Activated T-helper 1 cell treated with anti-CD3 and anti-CD28 coated beads, Interleukin-12 subunit alpha, Interleukin-12 subunit beta, Interleukin-2, Interleukin-4 antibody, amounts not matched to agents 30 ng/mL and 10 ng/mL and 1 ng/mL, durations not matched to agents 14 hours and 24 hours and 36 hours (primary cell): ENCODE measurements at regions not wholly inside any gene's neighbourhood (a gene's known extent, or its start where the extent isn't known, plus 50 kb on each side); places are given as distances from the start of the nearest gene placed in this dataset.

ENCODE experiments used
- DNase-seq: peaks from one replicate; pipeline ENCODE4 v3.0.0; 2021; ENCODE audit warnings: low spot score
- H3K27ac Mint-ChIP-seq: one replicate; pipeline ENCODE4 v1.8.0; 2021; ENCODE audit warnings: mild to moderate bottlenecking, mixed read lengths
- H3K27me3 Mint-ChIP-seq: one replicate; pipeline ENCODE4 v1.8.0; 2022; ENCODE audit warnings: mild to moderate bottlenecking, moderate library complexity, mixed read lengths; ENCODE audit not compliant: insufficient read depth
- H3K36me3 Mint-ChIP-seq: one replicate; pipeline ENCODE4 v1.8.0; 2021; ENCODE audit warnings: low read depth, mixed read lengths
- H3K4me1 Mint-ChIP-seq: one replicate; pipeline ENCODE4 v1.8.0; 2021; ENCODE audit warnings: low read depth, mixed read lengths
- H3K4me3 Mint-ChIP-seq: one replicate; pipeline ENCODE4 v1.8.0; 2021; ENCODE audit warnings: mild to moderate bottlenecking, moderate library complexity, mixed read lengths
- H3K9me3 Mint-ChIP-seq: one replicate; pipeline ENCODE4 v1.8.0; 2021; ENCODE audit warnings: mixed read lengths
- intact Hi-C: fragments of 100-400 bp; cut with micrococcal nuclease; formaldehyde crosslinking; loops from one replicate; pipeline ENCODE4 v1.15.1; 2024

- Mint-ChIP-seq H3K27ac (no peak overlapping the region), H3K36me3 (no peaks in the 10 kb centered on the region), H3K27me3 (peaks cover 2% of the 10 kb centered on the region), H3K4me3 (no peak overlapping the region), H3K4me1 (no peaks in the 10 kb centered on the region), H3K9me3 (no peaks in the 10 kb centered on the region)
- intact Hi-C loops, result no loop called here
- no peak for DNase-seq
Observed at GRCh38 chr18:75529394-75529793, 101.9 kb upstream of the SMIM21 start.

GRCh38 chr18:75527848-75528685 is 100.6 kb upstream of the SMIM21 start:
- no peak overlapping the region for H3K4me3 Mint-ChIP-seq
- no peaks in the 10 kb centered on the region for H3K36me3 Mint-ChIP-seq
- H3K27ac Mint-ChIP-seq, result no peak overlapping the region
- no peaks in the 10 kb centered on the region for H3K9me3 Mint-ChIP-seq
- no peaks in the 10 kb centered on the region for H3K4me1 Mint-ChIP-seq
- no peak for DNase-seq
- intact Hi-C loops, result no loop called here
- peaks cover 2% of the 10 kb centered on the region for H3K27me3 Mint-ChIP-seq

GRCh38 chr18:75526038-75526437 is 98.5 kb upstream of the SMIM21 start:
- Mint-ChIP-seq H3K27me3 (peaks cover 2% of the 10 kb centered on the region), H3K4me1 (no peaks in the 10 kb centered on the region), H3K9me3 (no peaks in the 10 kb centered on the region), H3K27ac (no peak overlapping the region), H3K36me3 (no peaks in the 10 kb centered on the region), H3K4me3 (no peak overlapping the region)
- intact Hi-C loops, result no loop called here
- no peak for DNase-seq

GRCh38 chr18:75525331-75525730 is 97.8 kb upstream of the SMIM21 start:
- Mint-ChIP-seq H3K27ac (no peak overlapping the region), H3K9me3 (no peaks in the 10 kb centered on the region)

GRCh38 chr18:75524841-75525240 is 97.3 kb upstream of the SMIM21 start:
- no peak for DNase-seq
- no peaks in the 10 kb centered on the region for H3K4me1 Mint-ChIP-seq
- H3K4me3 Mint-ChIP-seq, result no peak overlapping the region
- H3K36me3 Mint-ChIP-seq, result no peaks in the 10 kb centered on the region
- intact Hi-C loops, result no loop called here
- H3K9me3 Mint-ChIP-seq, result no peaks in the 10 kb centered on the region
- H3K27ac Mint-ChIP-seq, result no peak overlapping the region
- H3K27me3 Mint-ChIP-seq, result peaks cover 2% of the 10 kb centered on the region

More at GRCh38 chr18:75525331-75525730, 97.8 kb upstream of the SMIM21 start:
- Mint-ChIP-seq H3K4me1 (no peaks in the 10 kb centered on the region), H3K36me3 (no peaks in the 10 kb centered on the region), H3K4me3 (no peak overlapping the region), H3K27me3 (peaks cover 2% of the 10 kb centered on the region)
- intact Hi-C loops, result no loop called here
- no peak for DNase-seq

- peaks cover 2% of the 10 kb centered on the region for H3K27me3 Mint-ChIP-seq
- H3K36me3 Mint-ChIP-seq, result no peaks in the 10 kb centered on the region
- H3K4me3 Mint-ChIP-seq, result no peak overlapping the region
- no peak for DNase-seq
- H3K27ac Mint-ChIP-seq, result no peak overlapping the region
- H3K4me1 Mint-ChIP-seq, result no peaks in the 10 kb centered on the region
- intact Hi-C loops, result no loop called here
- H3K9me3 Mint-ChIP-seq, result no peaks in the 10 kb centered on the region
Observed at GRCh38 chr18:75524181-75524580, 96.7 kb upstream of the SMIM21 start.

- Mint-ChIP-seq H3K9me3 (no peaks in the 10 kb centered on the region), H3K36me3 (no peaks in the 10 kb centered on the region), H3K4me1 (no peaks in the 10 kb centered on the region), H3K27ac (no peak overlapping the region), H3K4me3 (no peak overlapping the region), H3K27me3 (no peaks in the 10 kb centered on the region)
- no peak for DNase-seq
- intact Hi-C loops, result no loop called here
Observed at GRCh38 chr18:75521816-75522215, 94.3 kb upstream of the SMIM21 start.

- Mint-ChIP-seq H3K4me3 (no peak overlapping the region), H3K27ac (no peak overlapping the region), H3K36me3 (no peaks in the 10 kb centered on the region), H3K9me3 (peaks cover under 1% of the 10 kb centered on the region), H3K4me1 (no peaks in the 10 kb centered on the region), H3K27me3 (peaks cover 3% of the 10 kb centered on the region)
- intact Hi-C loops, result no loop called here
- no peak for DNase-seq
Observed at GRCh38 chr18:75518007-75518406, 90.5 kb upstream of the SMIM21 start.

GRCh38 chr18:75517286-75517685 is 89.8 kb upstream of the SMIM21 start:
- no peak overlapping the region for H3K4me3 Mint-ChIP-seq
- intact Hi-C loops, result no loop called here
- H3K36me3 Mint-ChIP-seq, result no peaks in the 10 kb centered on the region
- H3K27ac Mint-ChIP-seq, result no peak overlapping the region
- no peak for DNase-seq
- H3K27me3 Mint-ChIP-seq, result peaks cover 3% of the 10 kb centered on the region
- H3K4me1 Mint-ChIP-seq, result no peaks in the 10 kb centered on the region
- H3K9me3 Mint-ChIP-seq, result peaks cover 6% of the 10 kb centered on the region

GRCh38 chr18:75507636-75508035 is 80.1 kb upstream of the SMIM21 start:
- intact Hi-C loops, result no loop called here
- H3K36me3 Mint-ChIP-seq, result no peaks in the 10 kb centered on the region

GRCh38 chr18:75506913-75507312 is 79.4 kb upstream of the SMIM21 start:
- intact Hi-C loops, result no loop called here
- Mint-ChIP-seq H3K4me3 (no peak overlapping the region), H3K9me3 (no peaks in the 10 kb centered on the region), H3K4me1 (no peaks in the 10 kb centered on the region), H3K27me3 (peaks cover 6% of the 10 kb centered on the region), H3K36me3 (no peaks in the 10 kb centered on the region), H3K27ac (no peak overlapping the region)
- DNase-seq, result no peak

More at GRCh38 chr18:75507636-75508035, 80.1 kb upstream of the SMIM21 start:
- H3K4me3 Mint-ChIP-seq, result no peak overlapping the region
- DNase-seq, result no peak
- no peaks in the 10 kb centered on the region for H3K4me1 Mint-ChIP-seq
- H3K9me3 Mint-ChIP-seq, result peaks cover 5% of the 10 kb centered on the region
- H3K27me3 Mint-ChIP-seq, result peaks cover 5% of the 10 kb centered on the region
- no peak overlapping the region for H3K27ac Mint-ChIP-seq

- Mint-ChIP-seq H3K9me3 (no peaks in the 10 kb centered on the region), H3K27ac (no peak overlapping the region), H3K36me3 (no peaks in the 10 kb centered on the region), H3K27me3 (peaks cover 11% of the 10 kb centered on the region), H3K4me3 (no peak overlapping the region), H3K4me1 (no peaks in the 10 kb centered on the region)
- DNase-seq, result no peak
- intact Hi-C loops, result no loop called here
Observed at GRCh38 chr18:75504469-75504868, 77.0 kb upstream of the SMIM21 start.

GRCh38 chr18:75503615-75504014 is 76.1 kb upstream of the SMIM21 start:
- no peaks in the 10 kb centered on the region for H3K36me3 Mint-ChIP-seq
- no peak for DNase-seq
- H3K27ac Mint-ChIP-seq, result no peak overlapping the region
- intact Hi-C loops, result no loop called here
- H3K4me3 Mint-ChIP-seq, result no peak overlapping the region
- no peaks in the 10 kb centered on the region for H3K4me1 Mint-ChIP-seq
- H3K27me3 Mint-ChIP-seq, result peaks cover 16% of the 10 kb centered on the region
- H3K9me3 Mint-ChIP-seq, result no peaks in the 10 kb centered on the region

GRCh38 chr18:75502286-75502685 is 74.8 kb upstream of the SMIM21 start:
- no peaks in the 10 kb centered on the region for H3K36me3 Mint-ChIP-seq
- no peak overlapping the region for H3K27ac Mint-ChIP-seq
- intact Hi-C loops, result no loop called here
- H3K4me1 Mint-ChIP-seq, result no peaks in the 10 kb centered on the region
- no peak for DNase-seq
- H3K27me3 Mint-ChIP-seq, result peaks cover 16% of the 10 kb centered on the region
- no peaks in the 10 kb centered on the region for H3K9me3 Mint-ChIP-seq
- H3K4me3 Mint-ChIP-seq, result no peak overlapping the region
